ENCODE measurements at regions not wholly inside any gene's neighbourhood (a gene's known extent, or its start where the extent isn't known, plus 50 kb on each side); places are given as distances from the start of the nearest gene placed in this dataset.

DNA sequence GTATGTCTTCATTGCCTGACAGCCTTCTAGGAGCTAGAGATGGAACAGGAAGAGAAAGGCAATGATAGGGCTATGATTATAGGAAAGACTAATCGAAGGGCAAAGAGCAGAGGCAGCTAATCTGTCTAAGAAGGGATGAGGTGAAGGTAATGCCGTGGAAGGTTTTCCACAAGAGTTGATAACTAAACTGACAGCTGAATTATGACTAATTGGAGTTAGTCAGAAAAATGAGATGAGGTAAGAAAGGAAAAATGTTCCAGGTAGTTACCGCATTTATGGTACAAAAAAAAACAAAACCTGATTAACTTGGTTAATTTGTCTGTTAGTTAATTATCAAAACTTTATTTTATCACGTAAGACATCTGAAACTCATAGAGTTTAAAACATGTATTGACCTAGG, 260.3 kb downstream of the SLITRK6 start:
- DNase-seq (ENCODE audit: low spot score), result no peak

- DNase-seq (ENCODE audit: low spot score), result no peak
These were observed 261.6 kb downstream of the SLITRK6 start for GRCh38 chr13:85537601-85538000.

- DNase-seq (ENCODE audit: low spot score), result no peak
These were observed 262.5 kb downstream of the SLITRK6 start for GRCh38 chr13:85536706-85537105.

DNA sequence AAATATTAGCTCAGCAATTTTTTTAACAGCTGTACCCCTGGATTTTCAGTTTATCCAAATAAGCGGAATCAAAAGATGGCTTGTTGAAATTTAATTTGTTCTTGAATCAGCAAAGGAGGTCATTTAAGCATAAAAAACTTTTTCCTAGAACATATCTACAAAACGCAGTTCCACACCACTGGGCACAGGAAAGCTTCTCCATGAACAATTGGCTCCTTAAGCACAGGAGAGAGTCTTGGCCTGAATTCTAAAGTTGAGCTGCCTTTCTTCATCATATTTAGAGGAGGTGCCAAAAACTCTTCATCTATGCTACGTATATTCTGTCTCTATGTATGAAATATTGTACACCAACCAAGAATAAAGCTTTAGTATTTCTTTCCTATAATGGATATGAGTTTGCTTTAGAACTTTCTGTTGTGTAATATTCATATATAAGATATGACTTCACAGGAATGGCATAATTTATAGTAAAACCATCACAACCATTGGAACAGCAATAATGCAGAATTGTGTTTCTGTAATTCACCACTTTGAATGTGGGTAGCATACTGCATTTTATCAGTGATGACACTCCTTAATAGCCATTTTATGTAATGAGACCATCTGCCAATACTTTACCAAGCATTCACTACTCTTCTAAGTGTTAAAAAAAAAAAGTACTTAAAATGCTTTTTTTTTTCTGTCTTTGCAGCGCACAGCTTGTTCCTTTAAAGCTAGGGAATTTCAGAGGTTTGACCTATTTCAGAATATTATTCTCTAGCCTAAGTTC, 263.7 kb downstream of the SLITRK6 start:
- DNase-seq (ENCODE audit: low spot score), result no peak

GRCh38 chr13:85533911-85534310, 265.3 kb downstream of the SLITRK6 start:
- DNase-seq (ENCODE audit: low spot score), result no peak

DNA sequence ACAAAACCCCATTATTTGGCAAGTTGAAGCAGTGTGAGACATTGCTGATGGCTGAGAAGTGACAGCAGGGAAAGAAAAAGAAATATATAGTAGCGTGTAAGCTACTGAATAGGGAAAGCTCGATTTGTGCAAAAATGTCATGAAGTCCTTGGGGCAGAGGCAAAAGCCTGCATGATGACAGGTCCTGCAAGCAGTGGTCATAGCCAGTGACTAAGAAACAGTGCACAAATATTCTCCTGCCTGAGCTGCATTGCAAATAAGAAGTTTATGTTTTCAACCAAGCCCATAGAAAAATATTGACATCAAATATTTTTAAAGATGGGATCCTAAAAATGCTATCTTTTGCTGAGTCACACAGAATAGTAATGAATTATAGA, 270.0 kb downstream of the SLITRK6 start:
- no peak for DNase-seq (ENCODE audit: low spot score)

GRCh38 chr13:85528491-85529217, 270.6 kb downstream of the SLITRK6 start:
- DNase-seq (ENCODE audit: low spot score), result no peak

DNA sequence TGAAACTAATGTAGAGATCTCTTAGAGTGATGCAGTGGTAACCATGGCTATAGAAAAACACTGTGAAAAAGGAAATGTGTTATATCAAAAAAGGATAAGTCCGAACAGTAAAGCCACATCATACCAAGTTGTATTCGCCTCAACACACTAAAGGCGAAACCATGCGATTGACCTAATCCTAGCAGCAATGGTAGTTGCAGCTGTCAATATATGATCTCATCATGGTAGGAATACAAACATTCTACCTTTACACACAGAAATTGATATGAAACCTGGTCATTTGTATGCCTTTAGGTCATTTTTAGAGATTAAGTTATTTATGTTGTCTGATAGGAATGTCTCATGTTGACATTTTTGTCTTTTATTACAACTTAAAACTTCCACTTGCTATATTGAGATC, 271.9 kb downstream of the SLITRK6 start:
- no peak for DNase-seq (ENCODE audit: low spot score)

GRCh38 chr13:85525411-85525810, 273.8 kb downstream of the SLITRK6 start:
- DNase-seq (ENCODE audit: low spot score), result no peak

DNA sequence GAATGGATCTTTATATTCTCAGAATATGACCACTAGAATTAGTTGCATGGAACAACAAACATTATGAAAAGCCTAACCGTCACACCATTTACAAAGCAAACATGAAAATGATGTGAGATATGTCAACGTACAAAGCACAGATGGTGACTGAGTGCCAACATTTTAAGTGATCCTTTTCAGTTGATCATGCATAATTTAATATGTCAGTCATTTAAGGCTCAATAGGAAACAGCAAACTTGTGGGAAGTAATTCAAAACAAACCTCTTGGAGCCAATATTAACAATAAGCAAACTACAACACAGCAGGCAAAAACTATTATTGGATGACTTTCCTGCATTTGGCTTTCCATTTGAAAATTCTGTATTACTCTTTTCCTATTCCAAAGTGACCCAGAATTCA, 277.6 kb downstream of the SLITRK6 start:
- no peak for DNase-seq (ENCODE audit: low spot score)

DNA sequence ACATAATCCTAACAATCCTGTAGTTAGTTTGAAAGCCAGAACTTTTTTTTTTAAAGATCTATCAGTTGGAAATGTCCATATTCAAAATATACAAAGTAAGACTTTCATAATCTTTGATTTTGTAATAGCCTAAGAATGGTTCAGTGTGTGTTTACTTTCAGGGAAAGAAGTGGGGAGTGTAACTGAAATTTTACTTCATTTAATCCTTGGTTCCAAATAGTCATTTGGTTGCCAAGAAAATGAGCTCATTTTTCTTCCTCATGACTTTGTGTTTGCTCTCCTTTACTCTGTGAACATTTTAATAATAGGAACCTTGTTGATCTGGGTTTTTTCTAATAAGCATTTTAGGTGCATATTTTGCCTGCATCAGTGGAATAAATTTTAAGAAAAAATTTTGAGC, 278.8 kb downstream of the SLITRK6 start:
- no peak for DNase-seq (ENCODE audit: low spot score)

GRCh38 chr13:85519363-85519762, 279.9 kb downstream of the SLITRK6 start:
- no peak for DNase-seq (ENCODE audit: low spot score)

- DNase-seq (ENCODE audit: low spot score), result peak; percentile 8
These were observed 286.8 kb downstream of the SLITRK6 start for GRCh38 chr13:85512421-85512820.

- no peak for DNase-seq (ENCODE audit: low spot score)
These were observed 289.7 kb downstream of the SLITRK6 start for GRCh38 chr13:85509512-85509911.

DNA sequence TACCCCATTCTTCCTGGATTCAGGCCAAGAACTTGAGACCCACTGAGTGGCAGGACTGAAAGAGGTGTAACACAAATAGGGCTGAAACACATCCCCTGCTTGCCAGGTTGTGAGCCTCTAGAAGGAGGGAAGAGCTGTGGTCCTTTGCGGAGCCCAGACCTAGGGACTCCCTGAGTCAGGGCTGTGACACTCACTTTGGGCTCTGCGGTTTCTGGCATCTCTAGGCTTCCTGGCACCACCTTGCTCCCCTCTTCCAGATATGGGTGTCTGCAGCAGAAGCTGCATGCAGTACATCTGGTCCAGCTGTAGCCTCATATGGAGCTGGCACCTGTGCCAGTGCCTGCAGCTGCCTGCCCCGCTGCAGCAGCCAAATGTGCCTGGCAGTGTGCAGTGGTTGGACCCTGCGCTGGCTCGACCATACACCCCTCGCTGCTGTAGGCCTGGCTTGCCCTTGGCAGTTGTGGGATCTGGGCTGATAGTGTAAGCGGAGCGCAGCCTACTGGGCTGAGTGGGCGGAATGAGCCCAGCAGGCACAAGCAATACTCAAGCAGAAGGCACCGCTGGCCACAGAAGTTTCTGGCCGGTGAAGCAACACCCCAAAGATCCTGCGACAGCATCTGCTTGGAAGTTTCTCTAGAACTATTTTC, 290.4 kb downstream of the SLITRK6 start:
- no peak for DNase-seq (ENCODE audit: low spot score)

DNA sequence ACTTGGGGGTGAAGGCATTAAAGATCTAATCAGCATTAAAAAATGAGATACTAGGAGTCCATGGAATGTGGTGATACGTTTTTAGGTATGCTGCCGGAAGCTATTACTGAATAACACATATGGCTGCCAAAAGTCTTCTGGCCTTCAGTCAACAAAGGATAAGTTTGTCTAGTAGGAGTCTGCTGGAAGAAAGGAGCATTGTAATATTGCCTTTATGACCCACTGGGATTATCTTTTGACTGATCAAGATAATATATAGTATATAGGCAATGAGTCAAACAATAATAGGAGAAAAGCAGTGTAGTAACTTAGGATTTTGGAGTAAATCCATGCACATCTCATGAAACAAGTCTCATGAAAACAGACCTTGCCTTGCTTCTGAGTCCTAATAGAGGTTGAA, 295.4 kb downstream of the SLITRK6 start:
- no peak for DNase-seq (ENCODE audit: low spot score)

GRCh38 chr13:85501616-85502015, 297.6 kb downstream of the SLITRK6 start:
- no peak for DNase-seq (ENCODE audit: low spot score)

- no peak for DNase-seq (ENCODE audit: low spot score)
These were observed 298.4 kb downstream of the SLITRK6 start for GRCh38 chr13:85500696-85501256.

DNA sequence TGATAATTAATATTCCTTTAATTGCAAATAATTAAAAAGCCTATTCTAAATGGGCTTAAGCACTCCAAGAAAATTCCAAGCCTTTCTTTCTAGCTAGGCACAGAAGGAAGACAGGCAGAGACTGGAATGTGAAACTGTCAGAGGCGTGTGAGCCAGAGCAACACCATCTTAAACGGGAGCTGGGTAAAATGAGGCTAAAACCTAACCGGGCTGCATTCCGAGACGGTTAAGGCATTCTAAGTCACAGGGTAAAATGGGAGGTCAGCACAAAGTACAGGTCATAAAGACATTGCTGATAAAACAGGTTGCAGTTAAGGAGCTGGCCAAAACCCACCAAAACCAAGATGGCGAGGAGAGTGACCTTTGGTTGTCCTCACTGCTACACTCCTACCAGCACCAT, 300.4 kb downstream of the SLITRK6 start:
- no peak for DNase-seq (ENCODE audit: low spot score)

DNA sequence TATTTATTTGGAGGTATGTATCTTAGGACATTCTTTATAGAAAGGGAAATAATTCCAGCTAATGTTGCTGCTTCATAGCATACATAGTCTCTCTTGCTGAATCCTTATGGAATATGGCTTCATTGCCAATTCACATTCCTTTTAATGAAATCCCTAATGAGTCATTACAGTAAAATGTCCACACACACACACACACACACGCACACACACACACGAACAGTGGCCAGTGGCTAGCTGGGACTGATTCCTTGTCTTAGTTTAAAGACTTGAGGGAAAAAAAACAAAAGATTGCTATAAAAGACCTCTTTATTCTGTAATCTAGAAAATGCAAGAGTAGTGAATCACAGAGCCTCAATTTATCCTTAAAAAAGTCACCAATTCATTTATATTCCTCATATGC, 301.6 kb downstream of the SLITRK6 start:
- DNase-seq (ENCODE audit: low spot score), result no peak

DNA sequence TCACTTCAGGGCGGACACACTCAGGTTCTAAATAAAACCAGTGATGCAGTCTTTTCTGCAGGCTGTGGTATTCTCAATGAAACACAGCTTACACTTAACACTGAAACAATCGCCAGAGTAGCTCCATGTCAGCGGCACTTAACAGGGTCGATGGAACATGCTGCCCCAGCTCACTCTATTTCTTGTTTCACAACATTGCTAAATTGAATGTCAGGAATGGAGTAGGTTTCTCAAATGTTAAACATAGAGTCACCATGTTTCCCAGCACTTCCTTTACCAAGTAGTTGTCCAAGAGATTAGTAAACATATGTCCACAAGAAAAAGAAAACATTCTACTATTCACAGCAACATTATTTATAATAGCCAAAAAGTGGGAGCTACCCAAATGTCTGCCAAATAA, 306.9 kb downstream of the SLITRK6 start:
- DNase-seq (ENCODE audit: low spot score), result no peak

DNA sequence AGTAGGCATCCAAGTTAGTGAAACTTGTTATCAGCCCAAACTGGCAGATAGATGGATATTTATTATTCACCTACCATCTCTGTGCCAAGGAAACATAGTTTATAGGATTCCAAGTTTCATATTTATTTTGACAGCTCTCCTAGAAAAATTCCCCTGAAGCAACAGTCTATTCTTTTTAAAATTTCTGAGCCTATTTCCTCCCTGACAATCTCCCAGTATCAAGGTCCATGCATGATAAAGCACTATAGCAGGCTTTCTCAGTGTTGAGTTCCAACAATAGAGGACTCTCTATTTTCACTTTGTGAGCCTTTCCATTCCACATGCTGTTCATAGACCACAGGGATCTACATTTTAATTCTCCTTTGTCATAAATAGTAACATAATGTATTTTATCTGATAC, 312.6 kb downstream of the SLITRK6 start:
- no peak for DNase-seq (ENCODE audit: low spot score)

DNA sequence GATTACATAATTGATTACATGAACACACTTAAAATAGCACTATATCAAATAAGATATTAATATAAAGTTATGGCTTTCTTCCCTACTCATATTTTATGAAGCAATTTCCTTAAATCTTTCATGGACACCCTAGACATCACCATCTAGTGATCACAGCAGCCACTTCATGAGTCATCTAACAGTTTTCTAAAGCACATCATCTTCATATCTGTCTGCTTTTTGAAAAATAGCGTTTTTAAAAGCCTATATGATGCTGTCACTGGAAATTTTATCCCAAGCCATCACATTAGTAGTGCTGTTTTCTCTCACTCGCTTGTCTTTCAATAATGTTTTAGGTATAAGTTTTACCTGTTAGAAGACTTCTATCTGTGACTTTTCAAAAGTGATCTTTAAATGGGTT, 326.1 kb downstream of the SLITRK6 start:
- DNase-seq (ENCODE audit: low spot score), result no peak

Data from HuH-7.5 (cell line).